ENCODE measurements at regions not wholly inside any gene's neighbourhood (a gene's known extent, or its start where the extent isn't known, plus 50 kb on each side); places are given as distances from the start of the nearest gene placed in this dataset.
A peak's percentile ranks its signal among the peaks of the same experiment; 100 is the strongest.
"Not testable (repeated sequence)": the region's sequence is repeated elsewhere in the genome, so short reads cannot be mapped to it uniquely, and the experiment has no call there.

GRCh38 chr6:139701003-139701402 lies 326.6 kb upstream of the CITED2 start:
- TF ChIP-seq CTCF (IDR thresholded peaks at IDR 0.05): no peak
- ChIA-PET CTCF (no interaction called here), POLR2A (no interaction called here)

GRCh38 chr6:139699911-139700310 lies 325.5 kb upstream of the CITED2 start:
- POLR2A ChIA-PET: no interaction called here
- intact Hi-C loops (cut with micrococcal nuclease): no loop called here
- no peaks in the 10 kb centered on the region for H3K9me3 Mint-ChIP-seq

More at GRCh38 chr6:139701003-139701402, 326.6 kb upstream of the CITED2 start:
- intact Hi-C loops (cut with micrococcal nuclease): no loop called here
- no peak overlapping the region for H3K4me3 Mint-ChIP-seq
- peaks cover 2% of the 10 kb centered on the region for H3K27me3 Mint-ChIP-seq
- H3K27ac Mint-ChIP-seq: no peak overlapping the region
- H3K4me1 Mint-ChIP-seq: peaks cover 2% of the 10 kb centered on the region
- no peaks in the 10 kb centered on the region for H3K36me3 Mint-ChIP-seq (ENCODE audit: low read depth)
- ATAC-seq (ENCODE audit: low read depth): no peak
- no peaks in the 10 kb centered on the region for H3K9me3 Mint-ChIP-seq
- DNase-seq: no peak

GRCh38 chr6:139699335-139699734 lies 324.9 kb upstream of the CITED2 start:
- intact Hi-C loops (cut with micrococcal nuclease): no loop called here

More at GRCh38 chr6:139699911-139700310, 325.5 kb upstream of the CITED2 start:
- ATAC-seq (ENCODE audit: low read depth) (no peak), DNase-seq (no peak)
- Mint-ChIP-seq H3K4me3 (no peak overlapping the region), H3K27me3 (peaks cover 2% of the 10 kb centered on the region), H3K27ac (no peak overlapping the region), H3K4me1 (peaks cover 2% of the 10 kb centered on the region), H3K36me3 (ENCODE audit: low read depth) (no peaks in the 10 kb centered on the region)
- CTCF ChIA-PET: no interaction called here
- TF ChIP-seq CTCF (IDR thresholded peaks at IDR 0.05): no peak

GRCh38 chr6:139698526-139699176 lies 324.2 kb upstream of the CITED2 start:
- Mint-ChIP-seq H3K4me3 (no peak overlapping the region), H3K9me3 (no peaks in the 10 kb centered on the region), H3K27ac (no peak overlapping the region), H3K4me1 (peaks cover 2% of the 10 kb centered on the region), H3K36me3 (ENCODE audit: low read depth) (no peaks in the 10 kb centered on the region), H3K27me3 (peaks cover 5% of the 10 kb centered on the region)
- CTCF ChIA-PET: no interaction called here
- intact Hi-C loops (cut with micrococcal nuclease): no loop called here
- TF ChIP-seq CTCF (IDR thresholded peaks at IDR 0.05): no peak
- ATAC-seq (ENCODE audit: low read depth) (no peak), DNase-seq (no peak)
- POLR2A ChIA-PET: no interaction called here

More at GRCh38 chr6:139699335-139699734, 324.9 kb upstream of the CITED2 start:
- TF ChIP-seq CTCF (IDR thresholded peaks at IDR 0.05): no peak
- ChIA-PET POLR2A (no interaction called here), CTCF (no interaction called here)
- Mint-ChIP-seq H3K36me3 (ENCODE audit: low read depth) (no peaks in the 10 kb centered on the region), H3K27me3 (peaks cover 2% of the 10 kb centered on the region), H3K4me3 (no peak overlapping the region), H3K27ac (no peak overlapping the region), H3K4me1 (peaks cover 2% of the 10 kb centered on the region), H3K9me3 (no peaks in the 10 kb centered on the region)
- no peak for DNase-seq
- ATAC-seq (ENCODE audit: low read depth): no peak

- ATAC-seq (ENCODE audit: low read depth); CTCF ChIA-PET; DNase-seq; H3K36me3 Mint-ChIP-seq (ENCODE audit: low read depth); H3K9me3 Mint-ChIP-seq; H3K27ac Mint-ChIP-seq; H3K4me3 Mint-ChIP-seq; H3K4me1 Mint-ChIP-seq; H3K27me3 Mint-ChIP-seq; intact Hi-C loops (cut with micrococcal nuclease); POLR2A ChIA-PET: not testable (repeated sequence)
Measured at GRCh38 chr6:139697856-139698255, 323.4 kb upstream of the CITED2 start.

DNA sequence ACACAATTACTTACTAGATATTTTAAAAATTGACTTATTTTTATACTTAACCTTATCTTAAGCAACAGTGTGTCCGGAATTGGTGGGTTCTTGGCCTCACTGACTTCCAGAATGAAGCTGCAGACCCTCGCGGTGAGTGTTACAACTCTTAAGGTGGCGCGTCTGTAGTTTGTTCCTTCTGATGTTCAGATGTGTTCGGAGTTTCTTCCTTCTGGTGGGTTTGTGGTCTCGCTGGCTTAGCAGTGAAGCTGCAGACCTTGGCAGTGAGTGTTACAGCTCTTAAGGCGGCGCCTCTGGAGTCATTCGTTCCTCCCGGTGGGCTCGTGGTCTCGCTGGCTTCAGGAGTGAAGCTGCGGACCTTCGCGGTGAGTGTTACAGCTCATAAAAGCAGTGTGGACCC lies 322.5 kb upstream of the CITED2 start:
- H3K36me3 Mint-ChIP-seq (ENCODE audit: low read depth); H3K9me3 Mint-ChIP-seq; ATAC-seq (ENCODE audit: low read depth); POLR2A ChIA-PET; intact Hi-C loops (cut with micrococcal nuclease); CTCF ChIA-PET; H3K4me1 Mint-ChIP-seq; DNase-seq; H3K27me3 Mint-ChIP-seq; H3K27ac Mint-ChIP-seq: not testable (repeated sequence)
- peak overlapping the region; percentile 52 for H3K4me3 Mint-ChIP-seq
